K562 (cell line): ENCODE measurements at regions not wholly inside any gene's neighbourhood (a gene's known extent, or its start where the extent isn't known, plus 50 kb on each side); places are given as distances from the start of the nearest gene placed in this dataset.

Source experiments
- ATAC-seq: fragments of 200-7000 bp; cut with Tn5 transposase; 3 replicates; pipeline ENCODE4 v1.9.1; 2020; ENCODE audit warnings: moderate library complexity
- BruUV-seq: library from RNA; stranded (reverse); fragments of 400-500 nt; replicated peaks from 2 replicates; lab custom pipeline; 2021; lab: Mats Ljungman, UMichigan
- CTCF ChIA-PET: fragments of 300-600 bp; formaldehyde crosslinking; extraction: SDS; loops from one replicate; lab custom pipeline; 2021; ENCODE audit warnings: low intra/inter-chr PET ratio; lab: Yijun Ruan, JAX
- POLR2A ChIA-PET: fragments of 300-600, 350-650 bp; sonication (Branson Sonifier 250); formaldehyde crosslinking; extraction: SDS; loops from one replicate; lab custom pipeline; 2021; ENCODE audit warnings: antibody characterized with exemption, inconsistent platforms; lab: Yijun Ruan, JAX
- DNase-seq, 4 experiments: peaks; one replicate each; pipeline versions ENCODE4 v3.0.0 to v3.0.0-alpha.2; 2011 to 2018; ENCODE audit warnings: low spot score in 3 of 4, mixed read lengths in 3 of 4; ENCODE audit errors: extremely low read depth in 1 of 4
- FAIRE-seq: peaks from 2 replicates; lab custom pipeline; 2011; peaks lifted over from hg19 to GRCh38; lab: Jason Lieb, UNC
- H2AFZ ChIP-seq: 2 replicates; pipeline ENCODE4 v1.6.0; 2011; ENCODE audit warnings: low read depth, low read length, control low read depth, inconsistent platforms
- H3K27ac ChIP-seq: fragments of 200-600 bp; 3 replicates; pipeline ENCODE4 v1.8.0; 2011; ENCODE audit warnings: low read depth, mild to moderate bottlenecking, control low read depth, inconsistent platforms, low read length, moderate library complexity, mixed read lengths; ENCODE audit errors: extremely low read depth
- H3K27me3 ChIP-seq, 2 experiments: fragments of 300-600 bp in 1 of 2; 2 replicates in 1 of 2; 3 replicates in 1 of 2; pipeline versions ENCODE4 v1.6.0 to v1.8.0; 2011; ENCODE audit warnings: inconsistent platforms in 2 of 2, low read length in 2 of 2, mild to moderate bottlenecking in 1 of 2, mixed read lengths in 1 of 2, moderate library complexity in 1 of 2; ENCODE audit not compliant: control insufficient read depth in 2 of 2, insufficient read depth in 2 of 2
- H3K36me3 ChIP-seq: fragments of 300-600 bp; 3 replicates; pipeline ENCODE4 v1.8.0; 2011; ENCODE audit warnings: mild to moderate bottlenecking, low read length, inconsistent platforms; ENCODE audit not compliant: control insufficient read depth, insufficient read depth
- H3K4me1 ChIP-seq, 2 experiments: fragments of 200-600 bp in 1 of 2; replicated peaks in 1 of 2; 2 replicates in 1 of 2; 3 replicates in 1 of 2; pipeline versions ENCODE4 v1.5.1 to v1.8.0; 2011; ENCODE audit warnings: inconsistent platforms in 2 of 2, low read length in 2 of 2, mild to moderate bottlenecking in 1 of 2, mixed read lengths in 1 of 2, moderate library complexity in 1 of 2; ENCODE audit not compliant: control insufficient read depth in 2 of 2, insufficient read depth in 2 of 2
- H3K4me2 ChIP-seq: 2 replicates; pipeline ENCODE4 v1.6.1; 2011; ENCODE audit warnings: low read length, control low read depth, inconsistent platforms, mixed read lengths; ENCODE audit not compliant: insufficient read depth
- H3K4me3 ChIP-seq: fragments of 200-600 bp; sonication (generic), shearing (Covaris generic); 2 replicates; pipeline ENCODE4 v1.5.1; 2016; ENCODE audit warnings: control low read depth, inconsistent platforms
- H3K79me2 ChIP-seq: fragments of 200-600 bp; 3 replicates; pipeline ENCODE4 v1.8.0; 2011; ENCODE audit warnings: low read length, inconsistent platforms; ENCODE audit not compliant: control insufficient read depth, insufficient read depth
- H3K9ac ChIP-seq, 2 experiments: 2 replicates each; pipeline versions ENCODE4 v1.6.0 to v1.6.1; 2011; ENCODE audit warnings: low read depth in 2 of 2, low read length in 2 of 2, control low read depth in 1 of 2, inconsistent platforms in 1 of 2, mild to moderate bottlenecking in 1 of 2, mixed read lengths in 1 of 2; ENCODE audit not compliant: insufficient read depth in 1 of 2
- H3K9me1 ChIP-seq: one replicate; pipeline ENCODE4 v1.6.0; 2011; ENCODE audit warnings: inconsistent platforms, mild to moderate bottlenecking, low read length, moderate library complexity; ENCODE audit not compliant: control insufficient read depth, insufficient read depth
- H3K9me3 ChIP-seq: replicated peaks from 2 replicates; pipeline ENCODE4 v1.5.1; 2011; ENCODE audit warnings: low read depth, low read length, inconsistent platforms; ENCODE audit not compliant: control insufficient read depth, insufficient read depth
- H4K20me1 ChIP-seq: replicated peaks from 2 replicates; pipeline ENCODE4 v1.6.1; 2011; ENCODE audit warnings: low read length, inconsistent platforms, mixed read lengths; ENCODE audit not compliant: control insufficient read depth, insufficient read depth
- EGR1 ChIP-seq: fragments of 450-650 bp; conservative IDR thresholded peaks from 2 replicates; pipeline ENCODE4 v1.6.1; 2017; ENCODE audit warnings: mild to moderate bottlenecking
- HCFC1 ChIP-seq: IDR thresholded peaks from 2 replicates; pipeline ENCODE4 v1.6.1; 2012; ENCODE audit warnings: low read depth, low read length, improper control_type of control experiment
- HMGXB4 ChIP-seq: sonication (generic); formaldehyde crosslinking; IDR thresholded peaks from 2 replicates; pipeline ENCODE4 v1.8.1; 2023; ENCODE audit warnings: mild to moderate bottlenecking, missing genetic modification reagents
- NEUROD1 ChIP-seq: fragments of 150-350 bp; IDR thresholded peaks from 2 replicates; pipeline ENCODE4 v1.6.1; 2014; ENCODE audit warnings: borderline replicate concordance, low read length, low read depth; ENCODE audit not compliant: partially characterized antibody
- RNF2 ChIP-seq: sonication (generic); IDR thresholded peaks from 2 replicates; pipeline ENCODE4 v1.6.1; 2016
- TFAP4 ChIP-seq: sonication (generic); formaldehyde crosslinking; IDR thresholded peaks from 2 replicates; pipeline ENCODE4 v1.8.0; 2022; ENCODE audit warnings: missing genetic modification reagents, mild to moderate bottlenecking, moderate library complexity, borderline replicate concordance
- USF1 ChIP-seq: sonication (generic); formaldehyde crosslinking; IDR thresholded peaks from 2 replicates; pipeline ENCODE4 v1.9.0; 2022; ENCODE audit warnings: mild to moderate bottlenecking, missing genetic modification reagents
- ZNF263 ChIP-seq: sonication (generic); formaldehyde crosslinking; IDR thresholded peaks from 2 replicates; pipeline ENCODE4 v1.8.0; 2022; ENCODE audit warnings: mild to moderate bottlenecking, missing genetic modification reagents, borderline replicate concordance
- ZNF57 ChIP-seq: fragments of 450-650 bp; formaldehyde crosslinking; IDR thresholded peaks from 2 replicates; pipeline ENCODE4 v1.4.0; 2020; ENCODE audit warnings: mild to moderate bottlenecking, moderate library complexity
- ZNF644 ChIP-seq: fragments of 200-800 bp; sonication (Bioruptor generic); IDR thresholded peaks from 2 replicates; pipeline ENCODE4 v1.6.1; 2016; ENCODE audit warnings: low read depth, missing genetic modification characterization, missing compliant biosample characterization
- ZNF77 ChIP-seq: fragments of 250-450 bp; sonication (Bioruptor Pico); IDR thresholded peaks from 2 replicates; pipeline ENCODE4 v1.5.0; 2020
- WGBS: fragments of 100-300 bp; shearing (Covaris generic); methylation state at CpG from one replicate; pipeline ENCODE4 v1.1.6; 2016; ENCODE audit warnings: low coverage, mixed read lengths; ENCODE audit not compliant: insufficient coverage; ENCODE audit errors: missing lambda C conversion rate; 5-methylcytosine and 5-hydroxymethylcytosine counted together
- in situ Hi-C: fragments of 300-500 bp; cut with MboI; formaldehyde crosslinking; loops from 4 replicates; pipeline ENCODE4 v1.15.0; 2018; ENCODE audit warnings: inconsistent platforms, mixed read lengths
- intact Hi-C: fragments of 100-400 bp; cut with micrococcal nuclease; formaldehyde crosslinking; loops from 2 replicates; pipeline ENCODE4 v1.14.2; 2022

- H3K4me2 ChIP-seq: no peak overlapping the region
- intact Hi-C loops (no loop called here), in situ Hi-C loops (no loop called here)
- H3K27ac ChIP-seq: no peak overlapping the region
- FAIRE-seq (no peak), DNase-seq (no peak), ATAC-seq (peak; percentile 38; the same call in 2 of the 3 replicates)
- 0 out of 2 replicates have a peak, but pooled peaks cover 6% of the 10 kb centered on the region for H4K20me1 ChIP-seq
- no peak overlapping the region for H3K9ac ChIP-seq
- no peak overlapping the region for H2AFZ ChIP-seq
- no TSS peak for BruUV-seq
- ChIA-PET CTCF (no interaction called here), POLR2A (interaction anchor here (0.5 to 1.4 kb wide), 5 partner anchors 9 to 374 kb away, joined by 3 to 6 read pairs (median 4); no protein-coding TSS in a partner anchor)
- H3K4me3 ChIP-seq: no peak overlapping the region
- under 1% methylated on average over 6 of the region's 6 CpGs for WGBS
- H3K9me1 ChIP-seq: no peaks in the 10 kb centered on the region
- H3K27me3 ChIP-seq: peaks cover 28 to 55% of the 10 kb centered on the region in 2 experiments
- H3K9me3 ChIP-seq: no peaks in the 10 kb centered on the region
- 0 out of 2 replicates have a peak, but pooled peaks have one; percentile 11 for TF ChIP-seq EGR1
- no peak for TF ChIP-seq RNF2
- no peaks in the 10 kb centered on the region for H3K79me2 ChIP-seq
- H3K4me1 ChIP-seq: no peaks in the 10 kb centered on the region
- no peaks in the 10 kb centered on the region for H3K36me3 ChIP-seq
Observed at GRCh38 chr1:25128121-25128621, 104.1 kb downstream of the SYF2 start.

GRCh38 chr1:25126562-25126961 is 105.7 kb downstream of the SYF2 start:
- Histone ChIP-seq H3K9ac (no peak overlapping the region), H3K27me3 (peaks cover 28 to 59% of the 10 kb centered on the region in 2 experiments), H3K4me1 (no peaks in the 10 kb centered on the region), H3K4me2 (no peak overlapping the region), H3K27ac (no peak overlapping the region), H3K36me3 (no peaks in the 10 kb centered on the region), H2AFZ (no peak overlapping the region), H3K4me3 (no peak overlapping the region), H4K20me1 (0 out of 2 replicates have a peak, but pooled peaks cover 6% of the 10 kb centered on the region), H3K79me2 (no peaks in the 10 kb centered on the region), H3K9me1 (no peaks in the 10 kb centered on the region), H3K9me3 (no peaks in the 10 kb centered on the region)
- ChIA-PET POLR2A (interaction anchor here (0.6 kb wide), 1 partner anchor 767 kb away, joined by 3 read pairs; no protein-coding TSS in a partner anchor), CTCF (no interaction called here)
- ATAC-seq (peak; percentile 59), DNase-seq (no peak), FAIRE-seq (no peak)
- BruUV-seq: no TSS peak
- WGBS: 9% methylated on average over 5 of the region's 5 CpGs
- intact Hi-C loops (no loop called here), in situ Hi-C loops (no loop called here)
- TF ChIP-seq NEUROD1 (no peak), USF1 (CRISPR knock-in tag) (peak; percentile 40; the same call in 1 of the 2 replicates), ZNF57 (CRISPR knock-in tag) (no peak), HCFC1 (peak; percentile 55), ZNF644 (no peak), ZNF263 (no peak), HMGXB4 (no peak), ZNF77 (CRISPR knock-in tag) (no peak), TFAP4 (CRISPR knock-in tag) (no peak)
